Superior temporal gyrus (tissue), 1 donor: ENCODE measurements at regions not wholly inside any gene's neighbourhood (a gene's known extent, or its start where the extent isn't known, plus 50 kb on each side); places are given as distances from the start of the nearest gene placed in this dataset.
"Not testable (repeated sequence)": the region's sequence is repeated elsewhere in the genome, so short reads cannot be mapped to it uniquely, and the experiment has no call there.

Experiments used
- DNase-seq: peaks from one replicate; pipeline ENCODE4 v3.0.0-alpha.2; 2016; ENCODE audit errors: extremely low spot score

DNA sequence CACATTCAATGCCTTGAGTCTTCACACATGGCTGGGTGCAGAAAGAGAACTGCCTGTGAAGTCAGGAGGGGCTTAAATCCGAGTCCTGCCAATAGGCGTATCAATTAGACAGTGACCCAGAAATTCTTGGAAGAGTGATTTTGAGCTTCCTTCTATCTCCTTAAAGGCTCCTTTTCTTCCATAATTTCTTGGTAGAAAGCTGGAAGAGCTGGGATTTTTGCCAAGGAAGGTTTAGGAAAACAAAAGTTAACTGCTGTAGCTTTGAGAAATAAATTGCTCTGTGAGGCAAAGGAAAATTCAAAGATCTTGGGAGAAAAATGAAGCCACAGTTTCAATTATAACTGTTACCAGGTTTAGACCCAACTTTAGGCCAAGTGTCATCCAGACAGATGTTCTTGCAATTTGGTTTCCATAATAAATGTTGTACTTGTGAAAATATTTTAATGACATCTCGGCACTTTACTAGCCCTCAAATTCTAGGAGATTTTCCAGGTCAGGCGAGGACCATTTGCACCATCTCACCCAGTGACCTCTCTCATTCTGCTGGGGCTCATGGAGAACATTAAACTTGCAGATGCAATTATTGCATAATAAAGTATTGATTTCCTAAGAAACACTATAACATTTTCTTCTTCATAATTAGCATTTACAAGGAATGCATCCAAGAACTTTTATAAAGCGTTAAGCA lies 329.7 kb upstream of the MEIS1 start:
- peak; percentile 45 for DNase-seq

DNA sequence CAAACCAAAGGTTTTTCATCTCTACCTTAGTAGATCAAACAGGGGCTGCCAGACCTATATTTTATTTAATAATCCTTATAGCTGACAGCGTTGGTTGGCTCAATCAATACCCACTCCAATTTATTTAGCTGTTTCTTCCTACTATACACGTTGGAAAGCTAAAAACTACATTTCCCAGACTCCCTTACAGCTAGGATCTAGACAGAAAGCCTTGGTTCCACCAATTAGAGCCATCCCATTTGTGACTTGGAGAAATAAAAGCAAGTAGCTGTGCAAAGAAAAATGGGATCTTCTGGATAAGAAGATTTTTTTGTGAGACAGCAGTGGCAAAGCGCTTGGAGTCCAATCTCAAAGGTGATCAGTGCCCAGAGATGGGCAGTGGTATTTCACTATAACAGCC lies 331.3 kb upstream of the MEIS1 start:
- DNase-seq = no peak

DNA sequence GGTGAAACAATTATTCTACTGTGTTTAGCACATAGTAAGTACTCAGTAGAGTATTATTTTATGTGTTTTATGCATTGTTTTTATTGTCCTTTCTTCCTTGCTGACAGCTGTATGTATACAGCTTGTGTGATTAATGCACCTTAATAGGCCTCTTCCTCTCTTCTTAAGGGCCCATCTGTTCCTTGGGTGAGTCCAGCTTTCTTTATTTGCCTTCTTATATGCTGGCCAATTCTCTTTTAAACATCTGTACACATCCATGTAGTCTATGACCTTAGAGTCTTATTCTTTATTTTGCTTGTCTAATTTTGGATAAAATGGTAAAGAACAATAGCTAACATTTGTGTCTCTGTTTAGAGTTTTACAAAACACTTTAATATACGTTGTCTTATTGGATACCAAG lies 333.7 kb upstream of the MEIS1 start:
- DNase-seq = no peak

DNA sequence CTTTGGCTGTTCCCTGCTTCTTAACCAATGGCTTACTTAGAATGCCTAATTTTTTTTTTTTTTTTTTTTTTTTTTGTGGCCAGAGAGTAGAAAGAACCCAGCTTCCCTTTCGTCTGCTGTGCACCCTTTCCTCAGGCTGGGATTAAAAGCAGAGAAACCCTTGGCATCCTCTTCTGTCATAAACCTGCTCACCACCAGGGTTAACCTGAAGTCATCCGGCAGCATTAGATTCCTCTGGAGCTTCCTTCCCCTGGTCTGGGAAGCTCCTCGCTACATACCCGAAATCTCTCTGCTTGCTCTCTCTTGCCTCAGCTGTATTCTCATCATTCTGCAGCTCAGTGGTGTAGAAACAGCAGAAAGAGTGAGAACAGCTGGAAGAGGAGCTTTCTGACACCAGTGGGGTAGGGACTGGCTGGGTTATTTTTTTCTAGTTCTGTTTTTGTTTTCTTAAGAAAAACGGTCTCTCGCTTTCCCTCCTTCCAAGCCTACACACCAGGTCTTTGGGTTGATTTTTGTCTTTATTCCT lies 339.0 kb upstream of the MEIS1 start:
- DNase-seq = no peak

DNA sequence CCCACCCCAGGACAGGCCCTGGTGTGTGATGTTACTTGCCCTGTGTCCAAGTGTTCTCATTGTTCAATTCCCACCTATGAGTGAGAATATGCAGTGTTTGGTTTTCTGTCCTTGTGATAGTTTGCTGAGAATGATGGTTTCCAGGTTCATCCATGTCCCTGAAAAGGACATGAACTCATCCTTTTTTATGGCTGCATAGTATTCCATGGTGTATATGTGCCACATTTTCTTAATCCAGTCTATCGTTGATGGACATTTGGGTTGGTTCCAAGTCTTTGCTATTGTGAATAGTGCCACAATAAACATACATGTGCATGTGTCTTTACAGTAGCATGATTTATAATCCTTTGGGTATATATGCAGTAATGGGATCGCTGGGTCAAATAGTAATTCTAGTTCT lies 340.2 kb upstream of the MEIS1 start:
- DNase-seq = not testable (repeated sequence)

DNA sequence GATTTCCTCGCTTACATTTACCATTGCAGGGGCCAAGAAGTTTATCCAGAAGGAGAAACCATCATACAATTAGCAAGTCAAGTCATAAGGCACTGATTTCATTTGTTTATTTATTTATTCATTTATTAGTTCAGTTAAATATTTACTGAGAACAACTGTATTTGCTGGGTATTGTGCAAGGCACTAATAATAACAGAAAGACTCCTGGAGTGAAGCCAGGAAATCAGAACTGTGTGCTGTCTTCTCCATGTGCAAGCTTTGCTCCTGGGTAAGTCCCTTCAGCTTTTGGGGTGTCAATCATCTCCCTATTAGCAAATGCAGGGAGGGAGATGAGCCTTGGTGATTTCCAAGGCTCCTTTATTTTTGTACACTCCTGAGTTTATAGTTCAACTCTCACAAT lies 341.6 kb upstream of the MEIS1 start:
- no peak for DNase-seq

DNA sequence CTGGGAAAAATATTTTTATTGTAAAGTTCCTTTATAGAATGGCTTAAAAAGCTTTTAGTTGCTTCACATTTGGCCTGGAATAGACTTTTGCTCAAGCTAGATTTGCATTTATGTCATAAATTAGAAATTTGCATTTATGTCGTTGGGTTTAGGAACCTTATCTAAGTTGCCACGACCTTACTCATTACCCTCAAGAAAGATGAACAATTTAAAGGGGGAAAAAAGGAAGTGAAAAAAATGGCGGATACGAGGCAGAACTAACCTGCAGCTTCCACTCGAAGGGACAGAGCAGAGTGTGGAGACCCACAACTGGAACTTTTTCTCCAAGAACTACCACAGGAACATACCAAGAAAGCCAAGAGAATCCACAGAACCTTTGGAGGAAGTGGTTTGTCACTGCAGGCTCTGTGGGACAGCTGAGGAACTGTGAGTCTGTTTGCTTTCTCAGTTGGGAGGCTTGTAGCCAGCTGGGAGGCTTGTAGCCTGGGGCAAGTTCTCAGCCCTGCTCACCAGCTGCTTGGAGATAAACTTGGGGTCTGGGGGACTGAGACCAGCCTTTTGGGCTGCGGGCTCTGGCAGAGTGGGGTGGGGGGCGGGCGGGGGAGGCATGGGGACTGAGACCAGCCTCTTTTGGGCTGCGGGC lies 349.9 kb upstream of the MEIS1 start:
- DNase-seq = no peak

DNA sequence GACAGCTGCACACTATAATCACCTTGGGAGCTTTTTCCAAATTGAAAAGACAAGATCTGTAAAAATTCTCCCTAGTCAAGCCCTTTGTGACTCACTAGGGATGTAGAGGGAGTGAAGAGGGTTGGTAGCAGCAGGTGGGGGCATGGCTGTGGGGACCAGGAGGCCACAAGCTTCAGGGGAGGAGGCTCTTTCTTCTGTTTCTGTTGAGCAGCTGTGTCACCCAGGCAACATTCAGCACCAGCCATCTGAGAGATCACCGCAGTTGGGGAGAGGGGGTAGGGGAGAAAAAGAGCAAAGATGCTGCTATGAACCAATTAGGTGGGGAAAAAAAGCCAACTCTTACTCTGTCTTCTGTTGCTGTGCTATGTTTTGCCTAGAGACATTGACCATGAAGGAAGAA lies 352.3 kb upstream of the MEIS1 start:
- DNase-seq = no peak

DNA sequence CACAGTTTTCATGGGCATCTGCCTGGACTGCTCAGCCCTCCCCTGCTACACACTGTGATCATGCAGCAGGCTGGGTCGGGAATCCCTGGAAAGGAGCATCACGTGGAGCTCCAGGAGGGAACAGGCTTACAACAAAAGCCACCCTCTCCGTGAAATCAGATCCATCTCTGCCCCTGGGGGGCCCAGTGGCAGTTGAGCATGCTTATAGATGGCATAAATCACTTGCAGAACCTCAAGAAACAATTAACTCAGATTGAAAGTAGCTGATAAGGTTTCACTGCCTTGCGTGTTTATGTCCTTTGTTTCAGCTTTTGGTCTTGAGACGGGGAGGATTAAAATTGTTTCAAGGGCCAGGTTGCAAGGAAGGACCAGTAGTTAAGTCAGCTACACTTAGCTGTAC lies 354.8 kb upstream of the MEIS1 start:
- no peak for DNase-seq

DNA sequence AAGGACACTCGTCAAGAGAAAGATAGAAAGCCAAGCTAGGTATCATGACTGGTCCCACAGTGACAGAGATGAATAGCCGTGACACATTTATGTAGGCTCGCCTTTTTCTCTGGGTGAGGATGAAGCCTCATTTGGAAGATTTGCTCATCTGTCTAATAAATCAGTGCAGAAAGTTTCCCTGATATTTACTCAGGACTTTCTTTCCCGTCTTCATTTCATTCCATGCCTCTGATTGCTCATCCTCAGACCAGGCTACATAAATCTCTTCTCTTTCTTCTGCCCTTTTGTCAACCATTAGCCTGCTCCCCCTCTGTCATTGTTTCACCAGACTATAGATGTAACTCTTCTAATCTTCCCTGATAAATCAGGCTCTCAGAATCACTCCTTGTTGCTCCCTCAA lies 361.8 kb upstream of the MEIS1 start:
- no peak for DNase-seq

DNA sequence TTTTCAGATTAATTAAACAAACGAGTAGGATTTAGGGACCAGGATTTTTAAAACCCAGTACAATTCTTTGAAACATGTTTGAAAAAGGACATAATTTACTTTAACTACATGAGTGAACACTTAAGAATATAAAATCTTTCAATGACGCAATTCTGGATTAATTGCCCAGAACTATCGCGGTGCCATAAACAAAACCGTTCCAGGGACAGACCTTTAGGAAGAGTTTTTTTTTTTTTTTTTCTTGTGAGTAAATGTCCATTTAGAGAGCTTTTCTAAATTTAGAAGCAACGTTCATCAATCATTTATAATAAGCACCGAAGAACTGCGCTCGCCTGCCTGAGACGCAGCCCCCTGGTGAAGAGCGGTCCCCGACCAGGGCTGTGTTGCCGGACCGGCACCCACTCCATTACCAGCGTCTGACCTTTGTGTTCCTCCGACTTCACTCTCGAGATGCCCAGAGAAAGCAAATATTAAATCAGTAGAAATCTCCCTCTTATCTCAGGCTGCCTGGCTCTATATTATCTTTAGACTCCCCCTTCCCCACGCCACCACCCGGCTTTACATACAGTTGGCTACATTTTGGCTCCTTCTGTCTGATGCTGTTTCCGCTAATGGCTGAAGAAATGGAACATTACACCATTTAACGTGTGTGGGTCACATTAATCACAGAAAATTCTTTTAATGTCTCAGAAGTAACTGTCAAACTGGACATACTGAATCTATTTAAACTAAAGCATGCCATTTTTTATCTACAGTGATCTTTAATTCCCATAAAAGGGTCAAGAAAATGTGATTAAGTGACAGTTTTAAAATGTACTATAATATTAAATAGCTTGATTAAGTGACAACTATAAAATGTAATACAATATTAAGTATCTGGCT lies 364.0 kb upstream of the MEIS1 start:
- DNase-seq = no peak

DNA sequence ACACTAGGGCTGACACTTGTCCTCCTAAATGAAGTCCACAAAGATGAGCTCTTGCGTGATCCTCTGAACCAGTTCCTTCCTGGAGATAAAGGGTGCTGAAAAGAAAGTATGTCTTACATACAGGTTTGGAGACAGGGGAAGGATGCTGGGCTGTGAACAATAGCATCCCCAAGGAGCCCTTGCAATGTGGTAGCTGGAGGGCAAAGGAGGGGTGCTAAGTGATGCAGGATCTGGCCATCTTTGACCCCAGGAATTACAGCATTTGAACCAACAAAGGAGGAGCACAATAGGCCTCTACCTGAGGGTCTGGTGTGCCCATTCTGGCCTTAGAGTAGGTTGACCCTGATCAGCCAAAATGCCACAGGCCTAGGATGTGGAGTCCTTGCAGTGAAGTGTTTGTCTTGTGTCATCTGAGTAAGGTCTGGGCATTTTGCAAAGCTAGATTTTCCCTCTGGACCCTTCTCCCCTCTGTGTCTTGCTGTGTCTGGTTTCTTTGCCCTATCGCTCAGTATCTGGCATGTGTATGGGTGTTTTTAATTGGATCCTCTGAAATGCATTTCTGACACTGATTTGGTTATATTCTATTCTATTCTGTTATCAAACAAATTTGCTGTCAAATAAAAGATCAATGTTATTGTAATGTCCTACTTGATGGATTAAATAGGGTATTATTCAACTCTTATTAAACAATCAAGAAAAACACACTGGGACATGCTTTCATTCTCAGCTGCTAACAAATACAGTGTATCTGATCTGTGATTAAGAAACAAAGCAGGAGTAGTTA lies 364.8 kb upstream of the MEIS1 start:
- no peak for DNase-seq

DNA sequence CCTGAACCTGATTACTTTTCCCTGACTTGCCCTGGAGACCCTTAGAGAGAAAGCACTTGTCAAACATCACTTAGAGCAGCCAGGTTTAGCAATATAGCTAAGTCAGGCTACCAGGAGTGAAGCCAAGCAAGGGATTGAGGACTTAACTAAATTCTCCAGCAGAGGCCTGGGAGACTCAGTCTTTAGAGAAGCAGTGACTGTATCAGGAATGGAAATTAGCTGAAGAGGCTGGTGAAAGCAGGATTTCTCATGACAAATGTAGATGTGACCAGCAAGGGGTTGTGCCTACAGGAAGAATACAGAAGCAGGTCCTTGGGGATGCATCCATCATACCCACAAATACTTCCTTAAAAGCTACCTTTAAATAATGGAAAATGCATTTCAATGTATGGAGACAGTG lies 368.9 kb upstream of the MEIS1 start:
- no peak for DNase-seq

DNA sequence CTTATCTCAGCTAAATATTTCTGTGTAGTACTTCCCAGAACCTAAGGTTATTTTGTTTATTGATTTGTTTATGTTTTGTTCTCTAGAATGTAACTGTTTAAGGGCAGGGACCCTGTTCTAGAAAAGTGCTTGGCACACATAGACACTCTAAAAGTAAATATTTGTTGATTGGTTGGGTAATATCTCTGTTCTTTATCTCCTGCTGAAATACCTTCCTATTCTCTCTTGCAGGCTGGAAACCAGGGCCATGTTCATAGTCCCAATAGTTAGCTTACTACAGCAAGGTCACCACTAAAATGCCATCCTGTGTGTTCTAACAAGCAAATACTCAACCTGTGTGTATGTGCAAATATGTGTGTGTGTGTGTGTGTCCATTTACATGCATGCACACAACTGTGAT lies 375.6 kb upstream of the MEIS1 start:
- DNase-seq = no peak

DNA sequence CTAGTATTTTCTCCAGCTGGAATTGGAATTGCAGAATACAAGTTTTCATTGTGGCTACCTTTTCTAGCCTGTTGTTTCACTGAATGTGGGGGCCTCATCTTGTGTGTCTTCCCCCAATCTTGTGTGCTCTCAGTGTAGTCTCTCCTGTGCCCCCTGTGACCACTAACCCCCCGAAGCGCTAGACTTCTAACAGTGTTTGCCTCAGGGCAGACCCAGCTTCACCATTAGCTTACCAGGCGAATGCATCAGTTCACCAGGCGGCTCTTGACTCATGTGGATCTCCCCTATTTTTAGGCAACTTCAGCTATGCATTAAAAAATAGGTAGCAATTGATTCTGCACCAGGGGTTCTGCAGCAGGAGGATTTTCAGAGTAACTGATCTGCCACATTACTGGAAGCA lies 376.2 kb upstream of the MEIS1 start:
- DNase-seq = no peak

DNA sequence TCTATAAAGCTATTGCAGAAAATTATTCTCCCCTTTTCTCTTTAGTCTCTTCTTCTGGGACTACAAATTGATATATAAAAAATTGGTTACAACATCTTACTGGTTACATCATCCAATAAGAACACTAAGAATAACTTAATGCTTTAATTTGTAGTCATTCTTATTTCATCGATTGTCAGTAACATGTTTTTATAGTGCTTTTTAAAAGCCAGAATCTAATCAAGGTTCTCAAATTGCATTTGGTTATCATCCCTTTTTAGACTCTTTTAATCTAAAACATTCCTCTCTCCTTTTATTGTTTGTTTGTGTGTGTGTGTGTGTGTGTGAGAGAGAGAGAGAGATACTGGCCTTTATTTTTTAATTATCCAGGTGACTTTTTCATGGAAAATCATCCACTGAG lies 377.1 kb upstream of the MEIS1 start:
- no peak for DNase-seq

DNA sequence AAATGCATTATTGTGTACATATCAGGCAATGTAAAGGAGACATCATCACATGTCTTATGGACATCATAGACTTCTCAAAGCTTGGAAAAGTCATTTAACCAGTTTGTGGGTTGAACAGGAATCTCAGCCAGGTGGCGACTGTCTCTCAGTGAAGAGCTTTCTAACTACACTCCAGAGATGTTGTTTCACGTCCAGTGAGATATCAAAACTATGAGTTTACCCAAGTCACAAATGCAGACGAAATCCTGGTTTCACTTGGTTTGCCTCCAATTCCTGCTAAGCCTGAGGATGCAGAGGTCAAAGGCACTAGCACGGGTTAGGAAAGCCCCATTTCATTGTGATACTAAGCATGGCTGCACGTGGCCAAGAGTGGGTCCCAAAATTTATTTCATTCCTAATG lies 384.5 kb upstream of the MEIS1 start:
- no peak for DNase-seq

DNA sequence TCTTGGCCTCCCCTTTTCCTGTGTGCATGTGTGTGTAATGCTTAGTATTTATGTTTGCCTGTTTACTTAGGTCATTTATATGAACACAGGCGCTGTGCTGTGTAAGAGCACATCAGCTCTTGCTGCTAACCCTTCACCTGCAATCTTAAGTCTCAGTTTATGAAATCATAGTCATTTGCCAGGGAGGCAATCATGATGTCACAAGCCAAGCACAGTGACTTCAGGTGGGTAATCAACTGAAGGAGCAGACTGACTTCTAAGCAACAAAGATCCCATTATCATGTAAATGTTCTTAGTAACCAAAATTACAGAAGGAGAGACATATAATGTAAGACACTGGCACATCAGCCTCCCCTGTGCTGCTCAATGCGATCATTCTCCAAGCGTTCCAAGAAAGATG lies 386.3 kb upstream of the MEIS1 start:
- no peak for DNase-seq

DNA sequence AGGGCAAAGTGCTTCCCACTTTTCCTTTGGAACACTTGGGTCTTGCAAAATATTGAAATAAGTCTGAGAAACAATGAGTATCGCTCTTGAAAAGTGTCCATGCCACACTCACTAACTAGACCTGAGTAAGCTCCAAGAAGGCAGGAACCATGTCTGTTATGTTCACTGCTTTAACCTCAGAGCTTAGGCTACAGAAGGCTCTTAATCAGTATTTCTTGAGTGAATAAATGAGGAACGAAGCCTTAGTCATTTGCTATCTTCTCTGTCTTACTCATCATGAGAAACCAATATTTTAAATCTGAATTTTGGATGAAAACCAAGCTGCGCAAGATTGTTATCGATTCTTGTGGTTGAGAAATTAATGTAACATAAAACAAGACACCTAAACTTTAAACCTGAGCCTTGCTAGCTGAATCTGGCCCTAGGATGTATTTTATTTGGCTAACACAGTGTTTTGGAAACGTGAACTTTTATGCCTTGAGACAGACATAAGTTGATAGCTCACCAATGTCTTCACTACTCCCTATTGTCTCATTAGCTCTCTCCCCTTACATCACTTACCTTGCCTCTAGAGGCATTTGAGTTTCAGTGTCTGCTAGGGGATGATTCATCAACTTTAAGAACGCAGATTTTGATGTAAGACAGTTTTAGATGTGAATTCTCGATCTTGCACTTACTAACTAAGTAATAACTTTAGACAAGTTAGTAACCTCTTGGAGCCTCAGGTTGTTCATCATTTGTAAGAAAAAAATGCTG lies 392.8 kb upstream of the MEIS1 start:
- DNase-seq = no peak

DNA sequence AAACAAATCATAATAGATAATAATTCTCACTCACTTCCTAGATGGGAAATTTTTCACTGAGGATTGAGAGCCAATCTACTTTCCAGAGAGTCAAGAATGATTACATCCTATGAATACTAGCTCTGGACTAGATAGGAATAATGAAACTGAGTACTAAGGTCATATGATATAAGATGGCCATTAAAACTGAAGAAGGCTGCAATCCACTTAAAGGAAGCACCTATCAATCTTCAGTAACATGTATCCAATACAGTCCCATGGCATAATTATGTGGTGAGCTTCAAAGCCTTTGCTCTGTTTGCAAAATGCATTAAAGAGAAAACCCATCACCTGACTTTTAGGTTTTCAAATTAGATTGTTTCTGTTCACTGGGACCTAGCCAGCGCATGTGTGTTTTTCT lies 398.0 kb upstream of the MEIS1 start:
- no peak for DNase-seq

DNA sequence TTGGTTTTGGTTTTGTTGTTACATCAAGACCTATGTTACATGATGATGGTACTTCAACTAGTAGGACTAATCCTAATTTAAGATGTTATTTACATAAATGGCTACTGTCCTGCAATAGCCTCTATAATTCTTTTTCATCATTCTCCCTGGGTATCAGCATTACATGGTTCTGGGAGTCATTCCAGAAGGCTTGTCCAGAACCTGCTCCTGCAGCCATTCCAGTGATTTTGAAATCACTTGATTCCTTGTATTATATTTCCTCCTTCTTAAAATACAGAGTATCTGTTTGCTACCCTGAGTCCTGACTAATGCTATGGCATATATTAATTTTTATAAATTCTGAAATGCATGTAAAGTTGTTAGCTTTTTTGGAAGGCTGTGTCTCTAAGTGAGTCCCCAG lies 400.5 kb upstream of the MEIS1 start:
- no peak for DNase-seq
